NCI-H1105 (cell line): ENCODE measurements at regions not wholly inside any gene's neighbourhood (a gene's known extent, or its start where the extent isn't known, plus 50 kb on each side); places are given as distances from the start of the nearest gene placed in this dataset.
"Not testable (repeated sequence)": the region's sequence is repeated elsewhere in the genome, so short reads cannot be mapped to it uniquely, and the experiment has no call there.

Source experiments
- DNase-seq: peaks from one replicate; lab custom pipeline; 2025; lab: John Stamatoyannopoulos, UW

- no peak for DNase-seq
These were observed 144.3 kb downstream of the CHIC2 start for GRCh38 chr4:53920116-53920515.

DNA sequence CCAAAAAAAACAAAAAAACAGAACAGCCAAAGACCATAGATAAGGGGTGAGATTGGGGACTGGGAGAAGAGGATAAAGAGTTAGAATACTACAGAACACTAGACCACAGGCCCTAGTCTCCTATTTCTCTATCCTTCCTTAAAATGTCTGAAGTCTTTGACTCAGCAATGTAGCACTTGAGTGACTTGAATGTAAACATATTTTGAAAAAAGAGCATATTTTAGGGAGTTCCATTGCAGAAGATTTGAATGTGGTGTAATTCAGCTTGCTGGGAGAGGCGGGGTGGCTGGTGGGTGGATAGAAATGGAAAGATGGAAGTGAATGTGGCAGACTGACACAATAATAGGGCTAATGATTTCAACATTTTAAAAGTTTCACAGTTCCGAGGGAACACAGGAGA is 144.9 kb downstream of the CHIC2 start:
- no peak for DNase-seq

- no peak for DNase-seq
These were observed 146.7 kb downstream of the CHIC2 start for GRCh38 chr4:53917729-53918128.

DNA sequence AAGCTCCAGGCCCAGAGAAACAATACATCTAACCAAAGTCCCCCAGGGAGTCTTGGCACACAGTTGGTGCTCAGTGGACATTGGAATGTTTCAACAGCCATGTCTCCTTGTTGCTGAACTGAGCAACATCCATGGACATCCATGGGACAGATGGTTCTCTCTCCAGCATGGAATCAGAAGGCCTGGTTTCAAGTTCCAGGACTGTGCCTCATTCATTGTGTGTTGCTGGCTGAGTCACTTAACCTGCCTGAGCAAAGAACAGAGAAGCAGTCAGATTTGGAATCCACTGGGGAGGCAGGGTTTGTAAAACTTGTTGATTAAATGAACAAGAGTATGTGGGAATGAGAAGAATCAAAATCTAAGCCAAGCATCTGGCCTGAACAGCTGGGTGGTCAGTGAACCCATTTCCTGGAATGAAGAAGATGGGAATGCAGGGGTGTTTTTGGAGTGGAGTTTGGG is 147.9 kb downstream of the CHIC2 start:
- DNase-seq: no peak

DNA sequence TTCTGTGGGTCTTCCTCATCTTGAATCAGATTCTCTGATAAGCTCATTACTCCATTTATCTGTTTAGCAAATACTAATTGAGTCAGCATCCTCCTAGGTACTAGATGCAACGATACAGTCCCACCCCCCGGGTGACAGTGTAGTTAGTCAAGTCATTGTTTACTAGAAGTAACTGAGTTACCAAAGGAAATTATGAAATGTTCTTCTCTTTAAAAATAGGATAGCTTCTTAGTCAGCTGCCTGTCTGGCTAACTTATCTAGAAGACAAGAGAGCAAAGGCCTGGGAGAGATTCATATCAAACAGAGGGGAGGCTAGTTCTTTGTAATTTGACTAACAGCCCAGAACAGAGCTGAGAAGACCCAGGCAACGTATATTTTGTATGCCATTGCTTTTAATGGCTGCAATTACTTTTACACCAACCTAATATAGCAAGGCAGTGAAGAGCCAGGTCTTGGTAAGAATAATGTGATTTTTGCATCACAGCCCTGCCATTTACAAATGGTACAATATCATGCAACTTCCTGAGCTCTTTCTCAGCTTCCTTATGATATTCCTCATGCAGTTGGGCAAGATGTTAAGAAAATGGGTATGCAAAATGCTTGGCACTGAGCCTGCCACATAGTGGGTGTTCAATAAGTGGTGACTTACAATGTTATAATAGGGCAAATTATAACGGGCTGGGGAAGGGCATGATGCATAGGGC is 149.9 kb downstream of the CHIC2 start:
- no peak for DNase-seq

DNA sequence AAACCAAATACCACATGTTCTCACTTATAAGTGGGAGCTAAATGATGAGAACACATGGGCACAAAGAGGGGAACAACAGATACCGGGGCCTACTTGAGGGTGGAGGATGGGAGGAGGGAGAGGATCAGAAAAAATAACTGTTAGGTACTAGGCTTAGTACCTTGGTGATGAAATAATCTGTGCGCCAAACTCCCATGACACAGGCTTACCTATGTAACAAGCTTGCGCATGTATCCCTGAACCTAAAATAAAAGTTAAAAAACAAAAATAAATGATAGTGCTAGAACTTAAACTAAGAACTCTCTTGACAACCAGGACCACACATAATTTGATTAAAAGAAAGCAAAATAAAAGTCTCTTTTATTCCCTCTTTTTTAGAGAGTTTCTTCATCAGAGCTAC is 150.6 kb downstream of the CHIC2 start:
- DNase-seq: no peak

GRCh38 chr4:53912766-53913497 is 151.5 kb downstream of the CHIC2 start:
- DNase-seq: no peak

DNA sequence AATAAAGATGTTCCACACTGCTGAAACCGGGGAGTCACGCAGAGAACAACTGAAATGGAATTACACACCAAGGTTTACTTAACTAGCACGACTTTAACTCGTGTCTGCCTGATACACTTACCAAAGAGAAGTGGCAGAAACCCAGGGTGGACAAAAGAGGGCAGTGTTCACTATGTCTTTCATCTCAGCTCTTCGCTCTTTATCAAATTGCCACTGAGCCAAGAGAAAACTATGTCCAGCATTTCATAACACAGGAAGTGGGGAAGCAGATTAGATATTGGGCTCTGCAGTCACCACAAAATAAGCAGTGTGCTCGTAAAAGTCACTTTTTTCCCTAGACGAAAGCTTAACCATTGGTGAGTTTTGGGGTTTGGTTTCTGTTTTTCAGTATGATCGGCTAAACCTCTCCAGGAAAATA is 155.7 kb downstream of the CHIC2 start:
- no peak for DNase-seq

DNA sequence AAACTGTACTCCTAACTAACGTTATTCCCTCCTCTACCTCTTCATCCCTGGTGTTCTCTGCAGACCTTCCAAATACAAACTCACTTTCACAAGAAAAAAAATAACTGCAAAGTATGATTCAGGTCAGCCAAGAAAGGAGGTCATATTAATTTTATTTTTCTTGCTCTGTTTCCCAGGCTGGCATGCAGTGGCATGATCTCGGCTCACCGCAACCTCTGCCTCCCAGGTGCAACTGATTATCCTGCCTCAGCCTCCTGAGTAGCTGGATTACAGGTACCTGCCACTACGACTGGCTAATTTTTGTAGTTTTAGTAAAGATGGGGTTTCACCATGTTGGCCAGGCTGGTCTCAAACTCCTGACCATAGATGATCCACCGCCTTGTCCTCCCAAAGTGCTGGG is 156.6 kb downstream of the CHIC2 start:
- no peak for DNase-seq

DNA sequence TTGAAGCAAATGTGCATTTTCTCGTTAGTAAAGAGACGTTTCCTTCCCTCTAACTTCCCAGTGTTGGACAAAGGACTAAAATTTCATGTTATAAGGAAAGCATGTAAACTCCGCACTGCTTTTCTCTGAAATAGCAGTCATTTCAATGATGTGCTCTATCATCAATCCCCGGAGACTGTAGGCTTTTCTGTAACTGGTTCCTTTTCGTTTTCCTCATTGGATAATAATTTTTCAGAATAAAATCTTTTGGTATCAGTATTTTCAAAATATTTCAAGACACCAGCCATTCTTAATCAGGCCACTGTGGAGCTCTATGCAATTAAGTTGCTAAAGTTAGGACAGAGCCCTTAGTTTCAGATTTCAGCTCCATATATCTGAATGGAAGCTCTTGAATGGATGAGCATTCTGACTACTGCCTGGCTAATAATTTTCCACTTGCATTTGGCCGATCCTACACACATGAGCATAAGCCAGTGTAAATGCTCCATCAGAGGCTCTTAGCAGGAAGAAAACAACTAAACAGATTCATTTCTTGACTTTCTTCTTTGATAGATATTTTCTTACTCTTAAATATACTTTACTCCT is 157.7 kb downstream of the CHIC2 start:
- DNase-seq: no peak

GRCh38 chr4:53905941-53906377 is 158.4 kb downstream of the CHIC2 start:
- no peak for DNase-seq

DNA sequence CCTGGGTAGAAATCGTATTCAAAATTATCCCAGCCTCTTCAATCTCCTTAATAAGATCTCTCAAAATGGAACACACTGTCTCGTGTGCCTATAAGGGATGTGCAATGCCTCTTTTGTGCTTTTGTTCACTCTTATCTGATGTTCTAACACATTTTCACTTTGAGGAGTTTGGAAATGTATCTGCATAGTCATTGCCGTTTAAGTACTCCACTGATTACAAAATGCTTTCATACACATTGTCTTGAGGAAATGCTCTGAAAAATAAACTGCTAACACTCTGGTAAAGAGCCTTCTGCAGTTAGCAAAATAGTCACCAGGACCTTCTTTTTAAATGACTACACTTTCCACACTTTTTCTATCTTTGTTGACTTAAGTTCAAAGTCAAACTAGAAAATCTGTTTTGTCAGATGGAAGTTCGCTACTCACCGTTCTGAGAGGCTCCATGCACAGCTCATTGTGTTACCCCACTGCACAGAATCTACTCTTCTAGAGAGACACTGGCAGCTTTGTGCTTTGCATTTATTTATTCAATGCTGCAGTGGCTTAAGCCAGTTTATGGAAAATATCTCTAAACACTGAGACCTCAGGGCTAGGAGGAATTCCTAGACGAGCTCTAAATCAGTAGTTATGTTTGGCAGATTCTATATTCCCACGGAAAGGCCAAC is 159.0 kb downstream of the CHIC2 start:
- DNase-seq: no peak

GRCh38 chr4:53902786-53903185 is 161.6 kb downstream of the CHIC2 start:
- no peak for DNase-seq

GRCh38 chr4:53900271-53900649 is 164.1 kb downstream of the CHIC2 start:
- DNase-seq: no peak

DNA sequence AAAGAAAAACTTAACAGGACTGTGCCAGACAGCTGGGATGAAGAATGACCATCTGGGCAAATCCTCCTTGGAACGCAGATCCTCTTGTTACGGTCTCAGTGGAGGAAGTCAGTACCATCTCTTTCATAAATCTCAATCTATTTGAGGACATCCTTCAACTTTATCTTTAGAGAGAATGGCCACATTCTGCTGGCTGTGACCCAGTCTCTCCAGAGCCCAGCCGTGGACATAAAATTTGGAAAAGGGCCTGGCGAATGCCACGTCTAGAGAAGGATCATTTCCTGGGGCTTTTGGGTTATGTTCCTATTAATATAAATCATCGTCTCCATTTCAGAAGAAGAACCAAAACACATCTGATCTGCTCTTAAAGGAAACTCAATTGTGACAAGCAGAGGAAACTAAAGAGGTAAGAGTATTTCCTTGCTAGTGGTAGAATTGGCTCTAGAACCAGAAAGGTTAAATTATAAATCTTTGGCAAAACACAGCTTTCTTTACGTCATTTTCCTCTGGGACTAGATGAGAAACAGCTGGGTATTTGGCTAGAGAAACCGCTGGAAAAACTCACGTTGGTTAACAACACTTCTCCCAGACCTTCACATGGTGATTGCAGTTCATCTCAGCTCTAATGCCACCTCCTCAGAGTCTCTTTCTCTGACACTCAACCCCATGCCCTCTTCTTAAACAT is 164.7 kb downstream of the CHIC2 start:
- no peak for DNase-seq

- no peak for DNase-seq
These were observed 169.3 kb downstream of the CHIC2 start for GRCh38 chr4:53895137-53895536.

DNA sequence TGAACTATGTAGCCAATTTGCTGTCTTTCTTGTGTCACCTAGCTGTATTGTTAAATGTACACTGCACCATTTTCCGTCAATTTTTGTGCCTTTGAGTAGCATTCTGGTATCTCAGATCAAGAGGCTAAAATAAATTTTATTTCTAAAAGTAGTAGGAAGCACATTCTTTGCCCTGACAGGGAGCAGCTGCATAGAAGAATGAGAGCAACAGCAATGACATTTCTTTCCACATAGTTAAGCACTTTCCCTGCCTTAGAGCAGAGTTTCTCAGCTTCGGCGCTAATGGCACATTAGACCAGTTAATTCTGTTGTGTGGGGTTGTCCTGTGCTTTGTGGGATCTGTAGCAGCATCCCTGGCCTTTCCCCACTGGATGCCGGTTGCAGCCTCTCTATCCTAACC is 173.9 kb downstream of the CHIC2 start:
- no peak for DNase-seq

GRCh38 chr4:53889326-53890055 is 174.9 kb downstream of the CHIC2 start:
- DNase-seq: no peak

DNA sequence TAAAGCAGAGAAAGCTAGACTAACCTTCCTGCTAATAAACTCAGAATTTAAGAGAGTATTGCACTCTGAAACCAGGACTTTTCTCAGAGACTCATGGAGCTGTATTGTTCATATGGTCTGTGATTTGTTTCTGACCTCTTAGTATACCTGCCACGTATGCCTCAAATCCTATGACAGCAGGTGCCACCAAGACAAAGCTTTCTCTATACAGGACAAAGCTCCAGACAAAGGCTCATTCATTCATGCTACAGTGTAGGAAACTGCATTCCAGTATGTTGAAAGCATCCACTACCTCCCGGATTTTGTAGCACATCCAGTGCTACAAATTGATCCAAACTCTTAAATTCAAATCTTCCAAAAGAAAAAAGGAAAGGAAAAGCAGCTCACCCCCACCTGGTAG is 178.3 kb downstream of the CHIC2 start:
- DNase-seq: no peak

DNA sequence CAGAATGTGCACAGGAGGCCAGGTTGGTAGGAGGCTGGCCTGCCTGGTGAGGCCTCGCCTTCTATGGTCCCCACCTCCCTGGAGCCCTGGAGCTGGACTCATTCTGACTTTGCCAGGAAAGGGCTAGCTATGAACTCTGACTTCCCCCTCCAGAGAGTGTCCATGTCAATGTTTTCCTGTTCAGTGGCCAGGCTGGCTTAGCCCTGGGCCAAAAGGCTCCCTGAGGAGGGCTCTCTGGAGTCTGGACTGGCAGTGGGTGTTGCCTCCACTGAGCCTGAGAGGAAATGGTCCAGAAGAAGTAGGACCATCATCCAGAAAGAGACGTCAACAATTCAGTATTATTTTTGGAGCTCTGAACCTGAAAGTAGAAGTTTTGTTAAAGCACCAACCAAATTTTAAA is 178.7 kb downstream of the CHIC2 start:
- DNase-seq: no peak

DNA sequence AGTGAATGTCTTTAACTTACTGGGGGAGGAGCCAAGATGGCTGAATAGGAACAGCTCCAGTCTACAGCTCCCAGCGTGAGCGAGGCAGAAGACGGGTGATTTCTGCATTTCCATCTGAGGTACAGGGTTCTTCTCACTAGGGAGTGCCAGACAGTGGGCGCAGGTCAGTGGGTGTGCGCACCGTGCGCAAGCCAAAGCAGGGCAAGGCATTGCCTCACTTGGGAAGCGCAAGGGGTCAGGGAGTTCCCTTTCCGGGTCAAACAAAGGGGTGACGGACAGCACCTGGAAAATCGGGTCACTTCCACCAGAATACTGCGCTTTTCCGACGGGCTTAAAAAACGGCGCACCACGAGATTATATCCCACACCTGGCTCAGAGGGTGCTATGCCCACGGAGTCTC is 187.3 kb downstream of the CHIC2 start:
- DNase-seq: not testable (repeated sequence)
